ENCODE measurements at regions not wholly inside any gene's neighbourhood (a gene's known extent, or its start where the extent isn't known, plus 50 kb on each side); places are given as distances from the start of the nearest gene placed in this dataset.

DNA sequence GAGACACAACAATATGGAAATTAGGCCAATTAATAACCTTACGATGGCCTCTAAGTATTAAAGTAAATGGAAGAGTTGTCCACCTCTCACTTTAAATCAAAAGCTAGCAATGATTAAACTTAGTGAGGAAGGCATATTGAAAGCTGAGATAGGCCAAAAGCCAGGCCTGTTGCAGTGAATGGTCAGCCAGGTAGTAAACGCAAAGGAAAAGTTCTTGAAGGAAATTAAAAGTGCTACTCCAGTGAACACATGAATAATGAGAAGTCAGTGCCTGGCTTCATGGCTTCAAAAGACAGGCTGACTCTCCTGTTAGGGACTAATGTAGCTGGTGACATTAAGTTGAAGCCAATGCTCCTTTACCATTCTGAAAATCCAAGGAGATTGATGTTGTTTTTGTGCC lies 135.3 kb downstream of the NDUFA12 start:
- TF ChIP-seq, protein P1, sequence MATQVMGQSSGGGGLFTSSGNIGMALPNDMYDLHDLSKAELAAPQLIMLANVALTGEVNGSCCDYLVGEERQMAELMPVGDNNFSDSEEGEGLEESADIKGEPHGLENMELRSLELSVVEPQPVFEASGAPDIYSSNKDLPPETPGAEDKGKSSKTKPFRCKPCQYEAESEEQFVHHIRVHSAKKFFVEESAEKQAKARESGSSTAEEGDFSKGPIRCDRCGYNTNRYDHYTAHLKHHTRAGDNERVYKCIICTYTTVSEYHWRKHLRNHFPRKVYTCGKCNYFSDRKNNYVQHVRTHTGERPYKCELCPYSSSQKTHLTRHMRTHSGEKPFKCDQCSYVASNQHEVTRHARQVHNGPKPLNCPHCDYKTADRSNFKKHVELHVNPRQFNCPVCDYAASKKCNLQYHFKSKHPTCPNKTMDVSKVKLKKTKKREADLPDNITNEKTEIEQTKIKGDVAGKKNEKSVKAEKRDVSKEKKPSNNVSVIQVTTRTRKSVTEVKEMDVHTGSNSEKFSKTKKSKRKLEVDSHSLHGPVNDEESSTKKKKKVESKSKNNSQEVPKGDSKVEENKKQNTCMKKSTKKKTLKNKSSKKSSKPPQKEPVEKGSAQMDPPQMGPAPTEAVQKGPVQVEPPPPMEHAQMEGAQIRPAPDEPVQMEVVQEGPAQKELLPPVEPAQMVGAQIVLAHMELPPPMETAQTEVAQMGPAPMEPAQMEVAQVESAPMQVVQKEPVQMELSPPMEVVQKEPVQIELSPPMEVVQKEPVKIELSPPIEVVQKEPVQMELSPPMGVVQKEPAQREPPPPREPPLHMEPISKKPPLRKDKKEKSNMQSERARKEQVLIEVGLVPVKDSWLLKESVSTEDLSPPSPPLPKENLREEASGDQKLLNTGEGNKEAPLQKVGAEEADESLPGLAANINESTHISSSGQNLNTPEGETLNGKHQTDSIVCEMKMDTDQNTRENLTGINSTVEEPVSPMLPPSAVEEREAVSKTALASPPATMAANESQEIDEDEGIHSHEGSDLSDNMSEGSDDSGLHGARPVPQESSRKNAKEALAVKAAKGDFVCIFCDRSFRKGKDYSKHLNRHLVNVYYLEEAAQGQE (IDR thresholded peaks at IDR 0.05; ENCODE audit: low read depth), result no peak
- TF ChIP-seq RAD21 (IDR thresholded peaks at IDR 0.05; ENCODE audit: low read depth) (no peak), CEBPB (IDR thresholded peaks at IDR 0.05) (no peak), FOXM1 (IDR thresholded peaks at IDR 0.05; ENCODE audit: borderline replicate concordance, low read depth) (no peak), CREB1 (IDR thresholded peaks at IDR 0.05; ENCODE audit: low read depth) (no peak), YY1 (IDR thresholded peaks at IDR 0.05; ENCODE audit: low read depth) (no peak), TEAD4 (IDR thresholded peaks at IDR 0.05) (no peak), EP300 (IDR thresholded peaks at IDR 0.05; ENCODE audit: borderline replicate concordance) (no peak), TAF1 (IDR thresholded peaks at IDR 0.05; ENCODE audit: low read depth) (no peak), TCF12 (IDR thresholded peaks at IDR 0.05; ENCODE audit: low read depth) (no peak)
- TF ChIP-seq, protein P2, sequence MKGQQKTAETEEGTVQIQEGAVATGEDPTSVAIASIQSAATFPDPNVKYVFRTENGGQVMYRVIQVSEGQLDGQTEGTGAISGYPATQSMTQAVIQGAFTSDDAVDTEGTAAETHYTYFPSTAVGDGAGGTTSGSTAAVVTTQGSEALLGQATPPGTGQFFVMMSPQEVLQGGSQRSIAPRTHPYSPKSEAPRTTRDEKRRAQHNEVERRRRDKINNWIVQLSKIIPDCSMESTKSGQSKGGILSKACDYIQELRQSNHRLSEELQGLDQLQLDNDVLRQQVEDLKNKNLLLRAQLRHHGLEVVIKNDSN (IDR thresholded peaks at IDR 0.05), result no peak
- TF ChIP-seq, protein P3, sequence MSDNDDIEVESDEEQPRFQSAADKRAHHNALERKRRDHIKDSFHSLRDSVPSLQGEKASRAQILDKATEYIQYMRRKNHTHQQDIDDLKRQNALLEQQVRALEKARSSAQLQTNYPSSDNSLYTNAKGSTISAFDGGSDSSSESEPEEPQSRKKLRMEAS (IDR thresholded peaks at IDR 0.05), result no peak

All from Ishikawa (cell line).